ENCODE measurements at regions not wholly inside any gene's neighbourhood (a gene's known extent, or its start where the extent isn't known, plus 50 kb on each side); places are given as distances from the start of the nearest gene placed in this dataset.

GRCh38 chr2:88810488-88810887, 119.0 kb downstream of the RPIA start:
- no peak for TF ChIP-seq CTCF (conservative IDR thresholded peaks at IDR 0.05)
- H3K36me3 Mint-ChIP-seq, result no peaks in the 10 kb centered on the region
- no peak overlapping the region for H3K4me3 Mint-ChIP-seq
- no peak overlapping the region for H3K27ac Mint-ChIP-seq
- no peaks in the 10 kb centered on the region for H3K27me3 Mint-ChIP-seq
- DNase-seq (ENCODE audit: extremely low spot score, unreplicated experiment), result no peak
- peaks cover 4% of the 10 kb centered on the region for H3K4me1 Mint-ChIP-seq (ENCODE audit: unreplicated experiment)
- peaks cover 10% of the 10 kb centered on the region for H3K9me3 Mint-ChIP-seq

- Mint-ChIP-seq H3K4me1 (ENCODE audit: unreplicated experiment) (peaks cover 4% of the 10 kb centered on the region), H3K27ac (no peak overlapping the region), H3K9me3 (peaks cover 13% of the 10 kb centered on the region), H3K36me3 (no peaks in the 10 kb centered on the region), H3K27me3 (no peaks in the 10 kb centered on the region), H3K4me3 (no peak overlapping the region)
- TF ChIP-seq CTCF (conservative IDR thresholded peaks at IDR 0.05), result no peak
- DNase-seq (ENCODE audit: extremely low spot score, unreplicated experiment), result no peak
Measured at GRCh38 chr2:88811233-88811632, 119.8 kb downstream of the RPIA start.

- no peak for TF ChIP-seq CTCF (conservative IDR thresholded peaks at IDR 0.05)
- H3K4me3 Mint-ChIP-seq, result no peak overlapping the region
- no peaks in the 10 kb centered on the region for H3K27me3 Mint-ChIP-seq
- no peak for DNase-seq (ENCODE audit: extremely low spot score, unreplicated experiment)
- H3K36me3 Mint-ChIP-seq, result no peaks in the 10 kb centered on the region
- H3K9me3 Mint-ChIP-seq, result peaks cover 17% of the 10 kb centered on the region
- H3K4me1 Mint-ChIP-seq (ENCODE audit: unreplicated experiment), result peaks cover 4% of the 10 kb centered on the region
- H3K27ac Mint-ChIP-seq, result no peak overlapping the region
Measured at GRCh38 chr2:88811681-88812080, 120.2 kb downstream of the RPIA start.

- Mint-ChIP-seq H3K36me3 (no peaks in the 10 kb centered on the region), H3K4me1 (ENCODE audit: unreplicated experiment) (peaks cover 4% of the 10 kb centered on the region), H3K27me3 (no peaks in the 10 kb centered on the region), H3K27ac (no peak overlapping the region), H3K4me3 (no peak overlapping the region), H3K9me3 (peaks cover 19% of the 10 kb centered on the region)
- no peak for TF ChIP-seq CTCF (conservative IDR thresholded peaks at IDR 0.05)
- no peak for DNase-seq (ENCODE audit: extremely low spot score, unreplicated experiment)
Measured at GRCh38 chr2:88813612-88814011, 122.1 kb downstream of the RPIA start.

- no peak for TF ChIP-seq CTCF (conservative IDR thresholded peaks at IDR 0.05)
- no peaks in the 10 kb centered on the region for H3K27me3 Mint-ChIP-seq
- H3K9me3 Mint-ChIP-seq, result peaks cover 19% of the 10 kb centered on the region
- DNase-seq (ENCODE audit: extremely low spot score, unreplicated experiment), result no peak
- peaks cover under 1% of the 10 kb centered on the region for H3K4me1 Mint-ChIP-seq (ENCODE audit: unreplicated experiment)
- no peaks in the 10 kb centered on the region for H3K36me3 Mint-ChIP-seq
- no peak overlapping the region for H3K27ac Mint-ChIP-seq
- H3K4me3 Mint-ChIP-seq, result no peak overlapping the region
Measured at GRCh38 chr2:88815282-88815681, 123.8 kb downstream of the RPIA start.

GRCh38 chr2:88815697-88816096, 124.2 kb downstream of the RPIA start:
- no peak for DNase-seq (ENCODE audit: extremely low spot score, unreplicated experiment)
- TF ChIP-seq CTCF (conservative IDR thresholded peaks at IDR 0.05), result no peak
- no peaks in the 10 kb centered on the region for H3K36me3 Mint-ChIP-seq
- no peak overlapping the region for H3K27ac Mint-ChIP-seq
- no peak overlapping the region for H3K4me3 Mint-ChIP-seq
- no peaks in the 10 kb centered on the region for H3K27me3 Mint-ChIP-seq
- no peaks in the 10 kb centered on the region for H3K4me1 Mint-ChIP-seq (ENCODE audit: unreplicated experiment)
- peaks cover 19% of the 10 kb centered on the region for H3K9me3 Mint-ChIP-seq

Measured in type B pancreatic cell (in vitro differentiated cells).